ENCODE measurements at regions not wholly inside any gene's neighbourhood (a gene's known extent, or its start where the extent isn't known, plus 50 kb on each side); places are given as distances from the start of the nearest gene placed in this dataset.

- Histone ChIP-seq H3K27ac (ENCODE audit: low read depth, low read length, poor library complexity, severe bottlenecking) (no peak overlapping the region), H3K4me3 (ENCODE audit: low read depth, low read length, poor library complexity, severe bottlenecking) (no peak overlapping the region), H3K4me1 (ENCODE audit: insufficient read depth, low read length, poor library complexity, severe bottlenecking) (no peaks in the 10 kb centered on the region), H3K79me2 (ENCODE audit: insufficient read depth, low read depth, low read length) (no peaks in the 10 kb centered on the region), H3K4me2 (ENCODE audit: low read length) (no peak overlapping the region), H2AFZ (ENCODE audit: low read length) (no peak overlapping the region), H3K9me2 (ENCODE audit: insufficient read depth, low read length) (no peaks in the 10 kb centered on the region), H3K9me3 (ENCODE audit: low read length) (no peaks in the 10 kb centered on the region), H4K20me1 (ENCODE audit: insufficient read depth, low read length) (no peaks in the 10 kb centered on the region), H3K36me3 (ENCODE audit: insufficient read depth, low read length) (no peaks in the 10 kb centered on the region)
- CTCF ChIA-PET (ENCODE audit: unreplicated experiment) = no interaction called here
- POLR2A ChIA-PET = interaction anchor here (0.6 to 1.2 kb wide), 2 partner anchors 34 to 39 kb away, joined by 3 read pairs; no protein-coding TSS in a partner anchor
- TF ChIP-seq CTCF (conservative IDR thresholded peaks at IDR 0.05; ENCODE audit: low read length) = no peak
- TF ChIP-seq EZH2phosphoT487 (IDR thresholded peaks at IDR 0.05; ENCODE audit: borderline replicate concordance, low read depth, low read length) = no peak
- DNase-seq (ENCODE audit: low spot score) = no peak
- BruUV-seq (replicated peaks) = no TSS peak
- intact Hi-C loops (cut with micrococcal nuclease; ENCODE audit: unreplicated experiment) = no loop called here
Observed at GRCh38 chr5:82375488-82376244, 97.5 kb upstream of the RPS23 start.

GRCh38 chr5:82374637-82375036, 96.5 kb upstream of the RPS23 start:
- no peaks in the 10 kb centered on the region for H3K9me3 ChIP-seq (ENCODE audit: low read length)
- DNase-seq (ENCODE audit: low spot score) = no peak
- ChIA-PET CTCF (ENCODE audit: unreplicated experiment) (no interaction called here), POLR2A (interaction anchor here (0.9 kb wide), 1 partner anchor 11 kb away, joined by 3 read pairs; no protein-coding TSS in a partner anchor)
- H3K27ac ChIP-seq (ENCODE audit: low read depth, low read length, poor library complexity, severe bottlenecking) = no peak overlapping the region
- TF ChIP-seq CTCF (conservative IDR thresholded peaks at IDR 0.05; ENCODE audit: low read length) = no peak
- TF ChIP-seq EZH2phosphoT487 (IDR thresholded peaks at IDR 0.05; ENCODE audit: borderline replicate concordance, low read depth, low read length) = no peak
- no peaks in the 10 kb centered on the region for H3K36me3 ChIP-seq (ENCODE audit: insufficient read depth, low read length)
- no peak overlapping the region for H3K4me2 ChIP-seq (ENCODE audit: low read length)
- no peak overlapping the region for H2AFZ ChIP-seq (ENCODE audit: low read length)
- H3K9me2 ChIP-seq (ENCODE audit: insufficient read depth, low read length) = no peaks in the 10 kb centered on the region
- H3K4me3 ChIP-seq (ENCODE audit: low read depth, low read length, poor library complexity, severe bottlenecking) = no peak overlapping the region
- H4K20me1 ChIP-seq (ENCODE audit: insufficient read depth, low read length) = no peaks in the 10 kb centered on the region
- H3K79me2 ChIP-seq (ENCODE audit: insufficient read depth, low read depth, low read length) = no peaks in the 10 kb centered on the region
- intact Hi-C loops (cut with micrococcal nuclease; ENCODE audit: unreplicated experiment) = no loop called here
- no peaks in the 10 kb centered on the region for H3K4me1 ChIP-seq (ENCODE audit: insufficient read depth, low read length, poor library complexity, severe bottlenecking)
- BruUV-seq (replicated peaks) = no TSS peak

- H3K4me3 ChIP-seq (ENCODE audit: low read depth, low read length, poor library complexity, severe bottlenecking) = no peak overlapping the region
- H3K36me3 ChIP-seq (ENCODE audit: insufficient read depth, low read length) = no peaks in the 10 kb centered on the region
- H3K79me2 ChIP-seq (ENCODE audit: insufficient read depth, low read depth, low read length) = no peaks in the 10 kb centered on the region
- H3K27ac ChIP-seq (ENCODE audit: low read depth, low read length, poor library complexity, severe bottlenecking) = no peak overlapping the region
- ChIA-PET POLR2A (interaction anchor here (0.6 to 0.7 kb wide), 2 partner anchors 10 to 15 kb away, joined by 3 read pairs; no protein-coding TSS in a partner anchor), CTCF (ENCODE audit: unreplicated experiment) (no interaction called here)
- no peak for DNase-seq (ENCODE audit: low spot score)
- BruUV-seq (replicated peaks) = no TSS peak
- no peaks in the 10 kb centered on the region for H3K9me2 ChIP-seq (ENCODE audit: insufficient read depth, low read length)
- intact Hi-C loops (cut with micrococcal nuclease; ENCODE audit: unreplicated experiment) = no loop called here
- TF ChIP-seq EZH2phosphoT487 (IDR thresholded peaks at IDR 0.05; ENCODE audit: borderline replicate concordance, low read depth, low read length) (no peak), CTCF (conservative IDR thresholded peaks at IDR 0.05; ENCODE audit: low read length) (no peak)
- H2AFZ ChIP-seq (ENCODE audit: low read length) = no peak overlapping the region
- no peaks in the 10 kb centered on the region for H3K9me3 ChIP-seq (ENCODE audit: low read length)
- H3K4me1 ChIP-seq (ENCODE audit: insufficient read depth, low read length, poor library complexity, severe bottlenecking) = no peaks in the 10 kb centered on the region
- H4K20me1 ChIP-seq (ENCODE audit: insufficient read depth, low read length) = no peaks in the 10 kb centered on the region
- H3K4me2 ChIP-seq (ENCODE audit: low read length) = no peak overlapping the region
Observed at GRCh38 chr5:82367930-82368329, 89.8 kb upstream of the RPS23 start.
